ENCODE measurements at regions not wholly inside any gene's neighbourhood (a gene's known extent, or its start where the extent isn't known, plus 50 kb on each side); places are given as distances from the start of the nearest gene placed in this dataset.

GRCh38 chr1:50335036-50335435, 88.2 kb downstream of the DMRTA2 start:
- Histone ChIP-seq H3K4me1 (ENCODE audit: insufficient read depth, low read length) (peaks cover 14% of the 10 kb centered on the region), H3K36me3 (ENCODE audit: insufficient read depth, low read length) (no peaks in the 10 kb centered on the region), H3K27me3 (ENCODE audit: control insufficient read depth in 1 of 2, insufficient read depth in 2 of 2, low read length in 2 of 2) (peaks cover 16 to 40% of the 10 kb centered on the region in 2 experiments), H3K27ac (ENCODE audit: low read depth in 1 of 2, low read length in 2 of 2) (no peak overlapping the region), H3K9me3 (ENCODE audit: control insufficient read depth in 1 of 2, insufficient read depth in 1 of 2, low read length in 2 of 2) (peaks cover 0 to 3% of the 10 kb centered on the region in 2 experiments), H3K4me3 (ENCODE audit: low read length) (no peak overlapping the region)
- Mint-ChIP-seq H3K27me3 (peaks cover 69% of the 10 kb centered on the region), H3K27ac (no peak overlapping the region), H3K36me3 (ENCODE audit: low read depth) (no peaks in the 10 kb centered on the region), H3K9me3 (no peaks in the 10 kb centered on the region), H3K4me1 (ENCODE audit: low read depth) (peaks cover 14% of the 10 kb centered on the region), H3K4me3 (no peak overlapping the region)
- intact Hi-C loops (cut with DNase I, micrococcal nuclease), result no loop called here
- ATAC-seq (ENCODE audit: poor library complexity) (no peak), DNase-seq (no peak)
- no peak for TF ChIP-seq CTCF (IDR thresholded peaks at IDR 0.05)
- ChIA-PET CTCF (no interaction called here), POLR2A (no interaction called here)

- TF ChIP-seq CTCF (IDR thresholded peaks at IDR 0.05), result peak; percentile 30
- ATAC-seq (ENCODE audit: poor library complexity), result peak; percentile 48
- Mint-ChIP-seq H3K9me3 (no peaks in the 10 kb centered on the region), H3K27me3 (peaks cover 75% of the 10 kb centered on the region), H3K36me3 (ENCODE audit: low read depth) (no peaks in the 10 kb centered on the region), H3K27ac (no peak overlapping the region), H3K4me3 (peak overlapping the region; percentile 46), H3K4me1 (ENCODE audit: low read depth) (peaks cover 14% of the 10 kb centered on the region)
- H3K27ac ChIP-seq (ENCODE audit: low read depth in 1 of 2, low read length in 2 of 2), result no peak overlapping the region
- peaks cover 16 to 48% of the 10 kb centered on the region in 2 experiments for H3K27me3 ChIP-seq (ENCODE audit: control insufficient read depth in 1 of 2, insufficient read depth in 2 of 2, low read length in 2 of 2)
- H3K4me3 ChIP-seq (ENCODE audit: low read length), result peak overlapping the region; percentile 61
- CTCF ChIA-PET, result interaction anchor here (1.3 to 1.4 kb wide), 2 partner anchors 13 kb away, joined by 3 to 4 read pairs; no protein-coding TSS in a partner anchor
- intact Hi-C loops (cut with DNase I, micrococcal nuclease), result no loop called here
- no peaks in the 10 kb centered on the region for H3K36me3 ChIP-seq (ENCODE audit: insufficient read depth, low read length)
- POLR2A ChIA-PET, result no interaction called here
- peaks cover 14% of the 10 kb centered on the region for H3K4me1 ChIP-seq (ENCODE audit: insufficient read depth, low read length)
- DNase-seq, result peak; percentile 3 to 70 (median 24)
- H3K9me3 ChIP-seq (ENCODE audit: control insufficient read depth in 1 of 2, insufficient read depth in 1 of 2, low read length in 2 of 2), result peaks cover 0 to 3% of the 10 kb centered on the region in 2 experiments
These were observed 89.7 kb downstream of the DMRTA2 start for GRCh38 chr1:50333595-50333974.

- peak; percentile 45 for TF ChIP-seq CTCF (IDR thresholded peaks at IDR 0.05)
- Mint-ChIP-seq H3K36me3 (ENCODE audit: low read depth) (no peaks in the 10 kb centered on the region), H3K27ac (no peak overlapping the region), H3K9me3 (no peaks in the 10 kb centered on the region), H3K4me1 (ENCODE audit: low read depth) (peaks cover 14% of the 10 kb centered on the region), H3K27me3 (peaks cover 75% of the 10 kb centered on the region), H3K4me3 (peak overlapping the region; percentile 42)
- ATAC-seq (ENCODE audit: poor library complexity), result peak; percentile 62
- Histone ChIP-seq H3K27me3 (ENCODE audit: control insufficient read depth in 1 of 2, insufficient read depth in 2 of 2, low read length in 2 of 2) (peaks cover 19 to 48% of the 10 kb centered on the region in 2 experiments), H3K36me3 (ENCODE audit: insufficient read depth, low read length) (no peaks in the 10 kb centered on the region), H3K9me3 (ENCODE audit: control insufficient read depth in 1 of 2, insufficient read depth in 1 of 2, low read length in 2 of 2) (peaks cover 0 to 3% of the 10 kb centered on the region in 2 experiments), H3K4me1 (ENCODE audit: insufficient read depth, low read length) (peaks cover 14% of the 10 kb centered on the region), H3K4me3 (ENCODE audit: low read length) (peak overlapping the region; percentile 61), H3K27ac (ENCODE audit: low read depth in 1 of 2, low read length in 2 of 2) (no peak overlapping the region)
- POLR2A ChIA-PET, result no interaction called here
- CTCF ChIA-PET, result interaction anchor here (1.3 to 1.4 kb wide), 2 partner anchors 13 to 14 kb away, joined by 3 to 4 read pairs; no protein-coding TSS in a partner anchor
- DNase-seq, result peak in 11 of 14 experiments; percentile 2 to 65 (median 18)
- intact Hi-C loops (cut with DNase I, micrococcal nuclease), result no loop called here
These were observed 90.2 kb downstream of the DMRTA2 start for GRCh38 chr1:50332941-50333594.

Measured in CD4-positive, alpha-beta T cell (primary cell).